ENCODE measurements at regions not wholly inside any gene's neighbourhood (a gene's known extent, or its start where the extent isn't known, plus 50 kb on each side); places are given as distances from the start of the nearest gene placed in this dataset.

DNA sequence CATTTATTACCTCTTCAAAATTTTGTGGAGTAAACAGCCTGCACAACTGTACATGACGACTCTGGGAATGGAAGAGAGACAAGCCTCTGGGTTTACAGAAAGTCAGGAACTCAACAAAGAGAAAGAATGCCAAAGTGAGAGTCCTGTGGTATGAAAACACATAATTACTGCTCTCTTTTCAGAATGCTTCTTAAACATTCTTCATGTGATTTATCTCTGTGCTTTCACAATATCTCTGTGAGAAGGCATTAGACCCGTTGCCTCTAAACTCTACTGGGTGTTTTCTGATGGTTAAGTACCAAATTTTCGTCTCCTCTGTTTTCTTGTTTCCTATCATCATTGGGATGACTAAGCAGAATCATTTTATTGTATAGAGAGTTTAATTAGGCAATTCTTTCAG is 966.6 kb upstream of the SLIT2 start:
- Histone ChIP-seq H3K79me2 (ENCODE audit: insufficient read depth) (no peaks in the 10 kb centered on the region), H3K4me3 (ENCODE audit: low read depth in 2 of 2, low read length in 1 of 2) (no peak overlapping the region), H3K27ac (ENCODE audit: low read depth in 2 of 2, low read length in 1 of 2) (no peak overlapping the region), H3K9me2 (no peaks in the 10 kb centered on the region), H3K9ac (no peak overlapping the region), H2AFZ (ENCODE audit: low read depth) (no peak overlapping the region), H3K27me3 (ENCODE audit: insufficient read depth) (no peaks in the 10 kb centered on the region), H3K4me2 (no peak overlapping the region), H4K20me1 (ENCODE audit: insufficient read depth) (no peaks in the 10 kb centered on the region), H3F3A (replicated peaks; ENCODE audit: insufficient read depth) (no peaks in the 10 kb centered on the region), H3K36me3 (replicated peaks in 1 of 2; ENCODE audit: control insufficient read depth in 1 of 2, insufficient read depth in 2 of 2, low read length in 1 of 2) (no peaks in the 10 kb centered on the region), H3K9me3 (peaks cover 5% of the 10 kb centered on the region; the same call in 1 of the 2 replicates), H3K4me1 (ENCODE audit: control insufficient read depth in 1 of 2, insufficient read depth in 2 of 2, low read depth in 1 of 2, low read length in 1 of 2) (no peaks in the 10 kb centered on the region)
- no peak for TF ChIP-seq RFX5 (IDR thresholded peaks at IDR 0.05; ENCODE audit: low read length)
- TF ChIP-seq, protein P1, sequence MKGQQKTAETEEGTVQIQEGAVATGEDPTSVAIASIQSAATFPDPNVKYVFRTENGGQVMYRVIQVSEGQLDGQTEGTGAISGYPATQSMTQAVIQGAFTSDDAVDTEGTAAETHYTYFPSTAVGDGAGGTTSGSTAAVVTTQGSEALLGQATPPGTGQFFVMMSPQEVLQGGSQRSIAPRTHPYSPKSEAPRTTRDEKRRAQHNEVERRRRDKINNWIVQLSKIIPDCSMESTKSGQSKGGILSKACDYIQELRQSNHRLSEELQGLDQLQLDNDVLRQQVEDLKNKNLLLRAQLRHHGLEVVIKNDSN (IDR thresholded peaks at IDR 0.05; ENCODE audit: borderline replicate concordance, low read depth): no peak
- TF ChIP-seq FOXM1 (IDR thresholded peaks at IDR 0.05; ENCODE audit: low read depth): no peak
- TF ChIP-seq, protein P2, sequence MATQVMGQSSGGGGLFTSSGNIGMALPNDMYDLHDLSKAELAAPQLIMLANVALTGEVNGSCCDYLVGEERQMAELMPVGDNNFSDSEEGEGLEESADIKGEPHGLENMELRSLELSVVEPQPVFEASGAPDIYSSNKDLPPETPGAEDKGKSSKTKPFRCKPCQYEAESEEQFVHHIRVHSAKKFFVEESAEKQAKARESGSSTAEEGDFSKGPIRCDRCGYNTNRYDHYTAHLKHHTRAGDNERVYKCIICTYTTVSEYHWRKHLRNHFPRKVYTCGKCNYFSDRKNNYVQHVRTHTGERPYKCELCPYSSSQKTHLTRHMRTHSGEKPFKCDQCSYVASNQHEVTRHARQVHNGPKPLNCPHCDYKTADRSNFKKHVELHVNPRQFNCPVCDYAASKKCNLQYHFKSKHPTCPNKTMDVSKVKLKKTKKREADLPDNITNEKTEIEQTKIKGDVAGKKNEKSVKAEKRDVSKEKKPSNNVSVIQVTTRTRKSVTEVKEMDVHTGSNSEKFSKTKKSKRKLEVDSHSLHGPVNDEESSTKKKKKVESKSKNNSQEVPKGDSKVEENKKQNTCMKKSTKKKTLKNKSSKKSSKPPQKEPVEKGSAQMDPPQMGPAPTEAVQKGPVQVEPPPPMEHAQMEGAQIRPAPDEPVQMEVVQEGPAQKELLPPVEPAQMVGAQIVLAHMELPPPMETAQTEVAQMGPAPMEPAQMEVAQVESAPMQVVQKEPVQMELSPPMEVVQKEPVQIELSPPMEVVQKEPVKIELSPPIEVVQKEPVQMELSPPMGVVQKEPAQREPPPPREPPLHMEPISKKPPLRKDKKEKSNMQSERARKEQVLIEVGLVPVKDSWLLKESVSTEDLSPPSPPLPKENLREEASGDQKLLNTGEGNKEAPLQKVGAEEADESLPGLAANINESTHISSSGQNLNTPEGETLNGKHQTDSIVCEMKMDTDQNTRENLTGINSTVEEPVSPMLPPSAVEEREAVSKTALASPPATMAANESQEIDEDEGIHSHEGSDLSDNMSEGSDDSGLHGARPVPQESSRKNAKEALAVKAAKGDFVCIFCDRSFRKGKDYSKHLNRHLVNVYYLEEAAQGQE (IDR thresholded peaks at IDR 0.05; ENCODE audit: low read depth, low read length): no peak
- DNase-seq: no peak
- WGBS (ENCODE audit: low lambda C conversion rate): 64% methylated on average over 3 of the region's 3 CpGs
- CTCF ChIA-PET: no interaction called here
- POLR2A ChIA-PET: no interaction called here

DNA sequence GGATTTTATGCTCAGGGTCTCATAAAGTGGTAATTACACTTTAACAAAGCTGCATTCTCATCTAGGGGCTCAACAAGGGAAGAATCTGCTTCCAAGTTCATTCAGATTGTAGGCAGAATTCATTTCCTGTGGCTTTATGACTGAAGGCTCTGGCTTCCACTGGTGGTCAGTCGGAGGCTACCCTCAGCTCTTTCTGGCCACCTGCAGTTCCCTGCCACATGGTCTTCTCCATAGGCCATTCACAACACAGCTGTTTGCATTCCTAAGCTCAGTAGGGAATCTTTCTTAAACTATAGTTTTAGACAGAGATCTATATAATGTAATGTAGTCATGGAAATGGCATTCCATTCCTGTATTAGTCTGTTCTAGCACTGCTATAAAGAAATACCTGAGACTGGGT is 973.0 kb upstream of the SLIT2 start:
- H4K20me1 ChIP-seq (ENCODE audit: insufficient read depth): no peaks in the 10 kb centered on the region
- H3K9me2 ChIP-seq: no peaks in the 10 kb centered on the region
- no peak overlapping the region for H2AFZ ChIP-seq (ENCODE audit: low read depth)
- peaks cover 5% of the 10 kb centered on the region; the same call in 1 of the 2 replicates for H3K9me3 ChIP-seq
- no peak overlapping the region for H3K4me2 ChIP-seq
- no peaks in the 10 kb centered on the region for H3K27me3 ChIP-seq (ENCODE audit: insufficient read depth)
- no peaks in the 10 kb centered on the region for H3K36me3 ChIP-seq (replicated peaks in 1 of 2; ENCODE audit: control insufficient read depth in 1 of 2, insufficient read depth in 2 of 2, low read length in 1 of 2)
- H3K4me3 ChIP-seq (ENCODE audit: low read depth in 2 of 2, low read length in 1 of 2): no peak overlapping the region
- ChIA-PET CTCF (no interaction called here), POLR2A (no interaction called here)
- H3F3A ChIP-seq (replicated peaks; ENCODE audit: insufficient read depth): no peaks in the 10 kb centered on the region
- WGBS (ENCODE audit: low lambda C conversion rate): 45% methylated on average over 1 of the region's 1 CpG
- no peak for DNase-seq
- TF ChIP-seq, protein P3, sequence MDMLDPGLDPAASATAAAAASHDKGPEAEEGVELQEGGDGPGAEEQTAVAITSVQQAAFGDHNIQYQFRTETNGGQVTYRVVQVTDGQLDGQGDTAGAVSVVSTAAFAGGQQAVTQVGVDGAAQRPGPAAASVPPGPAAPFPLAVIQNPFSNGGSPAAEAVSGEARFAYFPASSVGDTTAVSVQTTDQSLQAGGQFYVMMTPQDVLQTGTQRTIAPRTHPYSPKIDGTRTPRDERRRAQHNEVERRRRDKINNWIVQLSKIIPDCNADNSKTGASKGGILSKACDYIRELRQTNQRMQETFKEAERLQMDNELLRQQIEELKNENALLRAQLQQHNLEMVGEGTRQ (IDR thresholded peaks at IDR 0.05; ENCODE audit: borderline replicate concordance, low read depth, low read length): no peak
- TF ChIP-seq, protein P4, sequence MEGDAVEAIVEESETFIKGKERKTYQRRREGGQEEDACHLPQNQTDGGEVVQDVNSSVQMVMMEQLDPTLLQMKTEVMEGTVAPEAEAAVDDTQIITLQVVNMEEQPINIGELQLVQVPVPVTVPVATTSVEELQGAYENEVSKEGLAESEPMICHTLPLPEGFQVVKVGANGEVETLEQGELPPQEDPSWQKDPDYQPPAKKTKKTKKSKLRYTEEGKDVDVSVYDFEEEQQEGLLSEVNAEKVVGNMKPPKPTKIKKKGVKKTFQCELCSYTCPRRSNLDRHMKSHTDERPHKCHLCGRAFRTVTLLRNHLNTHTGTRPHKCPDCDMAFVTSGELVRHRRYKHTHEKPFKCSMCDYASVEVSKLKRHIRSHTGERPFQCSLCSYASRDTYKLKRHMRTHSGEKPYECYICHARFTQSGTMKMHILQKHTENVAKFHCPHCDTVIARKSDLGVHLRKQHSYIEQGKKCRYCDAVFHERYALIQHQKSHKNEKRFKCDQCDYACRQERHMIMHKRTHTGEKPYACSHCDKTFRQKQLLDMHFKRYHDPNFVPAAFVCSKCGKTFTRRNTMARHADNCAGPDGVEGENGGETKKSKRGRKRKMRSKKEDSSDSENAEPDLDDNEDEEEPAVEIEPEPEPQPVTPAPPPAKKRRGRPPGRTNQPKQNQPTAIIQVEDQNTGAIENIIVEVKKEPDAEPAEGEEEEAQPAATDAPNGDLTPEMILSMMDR (IDR thresholded peaks at IDR 0.05): no peak
- no peaks in the 10 kb centered on the region for H3K4me1 ChIP-seq (ENCODE audit: control insufficient read depth in 1 of 2, insufficient read depth in 2 of 2, low read depth in 1 of 2, low read length in 1 of 2)
- no peak overlapping the region for H3K27ac ChIP-seq (ENCODE audit: low read depth in 2 of 2, low read length in 1 of 2)
- no peaks in the 10 kb centered on the region for H3K79me2 ChIP-seq (ENCODE audit: insufficient read depth)
- no peak overlapping the region for H3K9ac ChIP-seq

Measured in SK-N-SH (cell line).